ENCODE measurements at regions not wholly inside any gene's neighbourhood (a gene's known extent, or its start where the extent isn't known, plus 50 kb on each side); places are given as distances from the start of the nearest gene placed in this dataset.

- H3K36me3 ChIP-seq (ENCODE audit: insufficient read depth, low read length): no peaks in the 10 kb centered on the region
- H3K9ac ChIP-seq (ENCODE audit: low read length): no peak overlapping the region
- H3F3A ChIP-seq (ENCODE audit: insufficient read depth, low read length, poor library complexity, severe bottlenecking): no peaks in the 10 kb centered on the region
- no peaks in the 10 kb centered on the region for H4K20me1 ChIP-seq (ENCODE audit: insufficient read depth)
- H3K9me2 ChIP-seq (ENCODE audit: insufficient read depth, low read length): no peaks in the 10 kb centered on the region
- TF ChIP-seq REST (IDR thresholded peaks at IDR 0.05; ENCODE audit: borderline replicate concordance): no peak
- no peak for TF ChIP-seq EP300 (conservative IDR thresholded peaks at IDR 0.05; ENCODE audit: poor library complexity, severe bottlenecking)
- no peak for TF ChIP-seq POLR2AphosphoS5 (IDR thresholded peaks at IDR 0.05)
- no peak for TF ChIP-seq MXI1 (conservative IDR thresholded peaks at IDR 0.05; ENCODE audit: poor library complexity, severe bottlenecking)
- no peak for TF ChIP-seq TAF1 (IDR thresholded peaks at IDR 0.05; ENCODE audit: low read depth)
- TF ChIP-seq, protein P1, sequence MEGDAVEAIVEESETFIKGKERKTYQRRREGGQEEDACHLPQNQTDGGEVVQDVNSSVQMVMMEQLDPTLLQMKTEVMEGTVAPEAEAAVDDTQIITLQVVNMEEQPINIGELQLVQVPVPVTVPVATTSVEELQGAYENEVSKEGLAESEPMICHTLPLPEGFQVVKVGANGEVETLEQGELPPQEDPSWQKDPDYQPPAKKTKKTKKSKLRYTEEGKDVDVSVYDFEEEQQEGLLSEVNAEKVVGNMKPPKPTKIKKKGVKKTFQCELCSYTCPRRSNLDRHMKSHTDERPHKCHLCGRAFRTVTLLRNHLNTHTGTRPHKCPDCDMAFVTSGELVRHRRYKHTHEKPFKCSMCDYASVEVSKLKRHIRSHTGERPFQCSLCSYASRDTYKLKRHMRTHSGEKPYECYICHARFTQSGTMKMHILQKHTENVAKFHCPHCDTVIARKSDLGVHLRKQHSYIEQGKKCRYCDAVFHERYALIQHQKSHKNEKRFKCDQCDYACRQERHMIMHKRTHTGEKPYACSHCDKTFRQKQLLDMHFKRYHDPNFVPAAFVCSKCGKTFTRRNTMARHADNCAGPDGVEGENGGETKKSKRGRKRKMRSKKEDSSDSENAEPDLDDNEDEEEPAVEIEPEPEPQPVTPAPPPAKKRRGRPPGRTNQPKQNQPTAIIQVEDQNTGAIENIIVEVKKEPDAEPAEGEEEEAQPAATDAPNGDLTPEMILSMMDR (IDR thresholded peaks at IDR 0.05; ENCODE audit: poor library complexity, severe bottlenecking): no peak
- no peak for TF ChIP-seq SMC3 (conservative IDR thresholded peaks at IDR 0.05; ENCODE audit: poor library complexity)
- no peak for TF ChIP-seq RAD21 (conservative IDR thresholded peaks at IDR 0.05)
- no peak for TF ChIP-seq EZH2 (IDR thresholded peaks at IDR 0.05; ENCODE audit: borderline replicate concordance, insufficient read depth, low read length, poor library complexity, severe bottlenecking)
- no peaks in the 10 kb centered on the region for H3K27me3 ChIP-seq (ENCODE audit: insufficient read depth, low read depth, low read length)
- no peak overlapping the region for H3K4me3 ChIP-seq (ENCODE audit: low read length)
- H3K4me2 ChIP-seq (ENCODE audit: low read length): no peak overlapping the region
- H3K27ac ChIP-seq (ENCODE audit: low read length): no peak overlapping the region
- H3K79me2 ChIP-seq (replicated peaks; ENCODE audit: insufficient read depth, low read length): no peaks in the 10 kb centered on the region
- no peak overlapping the region for H2AFZ ChIP-seq (ENCODE audit: low read depth, low read length)
- no peaks in the 10 kb centered on the region for H3K9me3 ChIP-seq (ENCODE audit: low read length)
Measured at GRCh38 chrX:102018208-102018607, 86.4 kb upstream of the ZMAT1 start.

DNA sequence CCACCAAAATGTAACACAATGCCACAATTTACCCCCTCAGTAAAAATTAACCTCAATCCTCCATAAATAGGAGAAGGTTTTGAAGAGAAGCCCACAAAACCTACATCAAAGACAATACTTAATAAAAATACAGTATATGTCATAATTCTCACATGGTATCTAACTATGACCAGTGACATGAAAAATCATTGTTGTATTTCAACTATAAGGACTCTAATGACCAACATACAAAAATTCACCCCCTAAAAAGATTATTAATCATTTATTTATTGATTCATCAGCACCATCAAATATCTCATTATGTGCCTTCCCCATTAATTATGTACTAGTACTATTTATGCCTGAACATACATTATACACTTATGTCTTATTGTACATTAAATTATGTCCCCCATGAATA is 77.1 kb upstream of the ZMAT1 start:
- Histone ChIP-seq H2AFZ (ENCODE audit: low read depth, low read length) (no peak overlapping the region), H3K4me3 (ENCODE audit: low read length) (no peak overlapping the region), H3K27ac (ENCODE audit: low read length) (no peak overlapping the region), H4K20me1 (ENCODE audit: insufficient read depth) (no peaks in the 10 kb centered on the region), H3F3A (ENCODE audit: insufficient read depth, low read length, poor library complexity, severe bottlenecking) (no peaks in the 10 kb centered on the region), H3K4me2 (ENCODE audit: low read length) (no peak overlapping the region), H3K36me3 (ENCODE audit: insufficient read depth, low read length) (no peaks in the 10 kb centered on the region), H3K9me2 (ENCODE audit: insufficient read depth, low read length) (no peaks in the 10 kb centered on the region), H3K27me3 (ENCODE audit: insufficient read depth, low read depth, low read length) (no peaks in the 10 kb centered on the region), H3K9me3 (ENCODE audit: low read length) (no peaks in the 10 kb centered on the region), H3K9ac (ENCODE audit: low read length) (no peak overlapping the region), H3K79me2 (replicated peaks; ENCODE audit: insufficient read depth, low read length) (no peaks in the 10 kb centered on the region)
- TF ChIP-seq EZH2 (IDR thresholded peaks at IDR 0.05; ENCODE audit: borderline replicate concordance, insufficient read depth, low read length, poor library complexity, severe bottlenecking) (no peak), TAF1 (IDR thresholded peaks at IDR 0.05; ENCODE audit: low read depth) (no peak), REST (IDR thresholded peaks at IDR 0.05; ENCODE audit: borderline replicate concordance) (no peak), SMC3 (conservative IDR thresholded peaks at IDR 0.05; ENCODE audit: poor library complexity) (no peak), POLR2AphosphoS5 (IDR thresholded peaks at IDR 0.05) (no peak), RAD21 (conservative IDR thresholded peaks at IDR 0.05) (no peak), MXI1 (conservative IDR thresholded peaks at IDR 0.05; ENCODE audit: poor library complexity, severe bottlenecking) (no peak), EP300 (conservative IDR thresholded peaks at IDR 0.05; ENCODE audit: poor library complexity, severe bottlenecking) (no peak)
- TF ChIP-seq, protein P1 (IDR thresholded peaks at IDR 0.05; ENCODE audit: poor library complexity, severe bottlenecking): no peak
